Esophagus muscularis mucosa (tissue), 4 donors: ENCODE measurements at regions not wholly inside any gene's neighbourhood (a gene's known extent, or its start where the extent isn't known, plus 50 kb on each side); places are given as distances from the start of the nearest gene placed in this dataset.

Source experiments
- DNase-seq: peaks from one replicate; pipeline ENCODE4 v3.0.0-alpha.2; 2017; ENCODE audit errors: extremely low spot score
- H3K27ac ChIP-seq, 4 donors: fragments of 200-600 bp; sonication (generic); replicated peaks in 1 of 4; 1 replicate in 3 of 4; 2 replicates in 1 of 4; pipeline ENCODE4 v1.5.1; 2016 to 2019; ENCODE audit warnings: mild to moderate bottlenecking in 1 of 4
- H3K27me3 ChIP-seq, 4 donors: fragments of 200-600 bp; sonication (generic); one replicate each; pipeline versions ENCODE4 v1.5.1 to v1.6.0; 2016 to 2019
- H3K36me3 ChIP-seq, 4 donors: fragments of 200-600 bp; sonication (generic); one replicate each; pipeline ENCODE4 v1.5.1; 2016 to 2019
- H3K4me1 ChIP-seq, 4 donors: fragments of 200-600 bp; sonication (generic); one replicate each; pipeline ENCODE4 v1.5.1; 2016 to 2019
- H3K4me3 ChIP-seq, 4 donors: fragments of 200-600 bp; sonication (generic); 1 replicate in 2 of 4; 2 replicates in 2 of 4; pipeline ENCODE4 v1.5.1; 2016 to 2019; ENCODE audit warnings: mild to moderate bottlenecking in 4 of 4, moderate library complexity in 1 of 4
- H3K9me3 ChIP-seq, 4 donors: fragments of 200-600 bp; sonication (generic); 1 replicate in 3 of 4; 2 replicates in 1 of 4; pipeline ENCODE4 v1.5.1; 2016 to 2019
- CTCF ChIP-seq, 3 experiments: fragments of 200-600 bp in 2 of 3; fragments of 450-650 bp in 1 of 3; sonication (generic) in 2 of 3; IDR thresholded peaks; one replicate each; pipeline ENCODE4 v1.5.1; 2017 to 2019; ENCODE audit warnings: antibody characterized with exemption in 3 of 3, mild to moderate bottlenecking in 2 of 3, moderate library complexity in 1 of 3
- EP300 ChIP-seq: sonication (generic); formaldehyde crosslinking; IDR thresholded peaks from one replicate; pipeline ENCODE4 v1.6.1; 2017; ENCODE audit warnings: antibody characterized with exemption
- POLR2A ChIP-seq: fragments of 450-650 bp; IDR thresholded peaks from one replicate; pipeline ENCODE4 v1.6.1; 2017; ENCODE audit warnings: antibody characterized with exemption, moderate library complexity, mild to moderate bottlenecking, low read depth
- POLR2AphosphoS5 ChIP-seq, 2 donors: sonication (generic); formaldehyde crosslinking; IDR thresholded peaks; one replicate each; pipeline ENCODE4 v1.6.1; 2017; ENCODE audit warnings: antibody characterized with exemption in 2 of 2
- WGBS: methylation state at CpG from one replicate; pipeline ENCODE4 v1.1.5; 2018; 5-methylcytosine and 5-hydroxymethylcytosine counted together
- intact Hi-C: fragments of 100-400 bp; cut with DNase I; formaldehyde crosslinking; loops from one replicate; pipeline ENCODE4 v1.15.1; 2023

- 86% methylated on average over 8 of the region's 8 CpGs for WGBS
- Histone ChIP-seq H3K36me3 (no peaks in the 10 kb centered on the region), H3K27ac (no peak overlapping the region), H3K9me3 (no peaks in the 10 kb centered on the region), H3K4me1 (peaks cover 0 to 25% (median 19%) of the 10 kb centered on the region in 4 donors), H3K4me3 (no peak overlapping the region), H3K27me3 (no peaks in the 10 kb centered on the region)
- intact Hi-C loops = no loop called here
- no peak for TF ChIP-seq EP300
- TF ChIP-seq CTCF (IDR thresholded peaks at IDR 0.05) = no peak
- TF ChIP-seq POLR2AphosphoS5 (IDR thresholded peaks at IDR 0.05) = no peak
- TF ChIP-seq POLR2A = no peak
- DNase-seq = no peak
These were observed 208.9 kb upstream of the FOXQ1 start for GRCh38 chr6:1103021-1103420.

GRCh38 chr6:1100269-1100668 is 211.6 kb upstream of the FOXQ1 start:
- Histone ChIP-seq H3K4me1 (peaks cover 0 to 22% (median 16%) of the 10 kb centered on the region in 4 donors), H3K9me3 (no peaks in the 10 kb centered on the region), H3K36me3 (no peaks in the 10 kb centered on the region), H3K4me3 (no peak overlapping the region), H3K27ac (no peak overlapping the region), H3K27me3 (no peaks in the 10 kb centered on the region)
- no peak for DNase-seq
- intact Hi-C loops = no loop called here
- WGBS = 93% methylated on average over 8 of the region's 8 CpGs
- TF ChIP-seq POLR2A (no peak), POLR2AphosphoS5 (IDR thresholded peaks at IDR 0.05) (no peak), EP300 (no peak), CTCF (IDR thresholded peaks at IDR 0.05) (no peak)

- no peak for DNase-seq
- Histone ChIP-seq H3K9me3 (no peaks in the 10 kb centered on the region), H3K4me3 (peak overlapping the region in 2 of 4 donors; percentile 10 to 16), H3K27ac (peak overlapping the region in 2 of 4 donors; percentile 13 to 34), H3K4me1 (peaks cover 4 to 32% (median 25%) of the 10 kb centered on the region in 4 donors), H3K36me3 (no peaks in the 10 kb centered on the region), H3K27me3 (no peaks in the 10 kb centered on the region)
- TF ChIP-seq CTCF (IDR thresholded peaks at IDR 0.05) (no peak), POLR2A (no peak), POLR2AphosphoS5 (IDR thresholded peaks at IDR 0.05) (no peak)
- 50% methylated on average over 9 of the region's 9 CpGs for WGBS
- intact Hi-C loops = no loop called here
These were observed 212.6 kb upstream of the FOXQ1 start for GRCh38 chr6:1099264-1099663.

GRCh38 chr6:1096967-1097765 is 214.7 kb upstream of the FOXQ1 start:
- Histone ChIP-seq H3K4me3 (no peak overlapping the region), H3K27me3 (no peaks in the 10 kb centered on the region), H3K36me3 (no peaks in the 10 kb centered on the region), H3K9me3 (no peaks in the 10 kb centered on the region), H3K4me1 (peaks cover 4 to 34% (median 25%) of the 10 kb centered on the region in 4 donors), H3K27ac (no peak overlapping the region)
- intact Hi-C loops = no loop called here
- DNase-seq = no peak
- TF ChIP-seq EP300 (no peak), CTCF (IDR thresholded peaks at IDR 0.05) (no peak), POLR2A (no peak), POLR2AphosphoS5 (IDR thresholded peaks at IDR 0.05) (no peak)
- 87% methylated on average over 10 of the region's 11 CpGs for WGBS
